ENCODE measurements at regions not wholly inside any gene's neighbourhood (a gene's known extent, or its start where the extent isn't known, plus 50 kb on each side); places are given as distances from the start of the nearest gene placed in this dataset.
"Not testable (repeated sequence)": the region's sequence is repeated elsewhere in the genome, so short reads cannot be mapped to it uniquely, and the experiment has no call there.

- ATAC-seq, result no peak
- ChIA-PET POLR2A (interaction anchor here (0.6 kb wide), 2 partner anchors 35 to 95 kb away, joined by 3 read pairs; no protein-coding TSS in a partner anchor), CTCF (interaction anchor here (0.9 kb wide), 1 partner anchor 10 kb away, joined by 3 read pairs; no protein-coding TSS in a partner anchor)
Observed at GRCh38 chr10:8159341-8160165, 105.1 kb downstream of the GATA3 start.

GRCh38 chr10:8163824-8164223, 109.3 kb downstream of the GATA3 start:
- FAIRE-seq, result no peak
- Histone ChIP-seq H3K27ac (no peak overlapping the region), H3K4me3 (no peak overlapping the region), H3K4me1 (no peaks in the 10 kb centered on the region; the same call in 2 of the 3 replicates), H3K9me3 (peaks cover 14% of the 10 kb centered on the region), H3K4me2 (no peak overlapping the region)
- WGBS (ENCODE audit: missing lambda C conversion rate), result 43% methylated on average over 2 of the region's 2 CpGs
- no peak for ATAC-seq
- ChIA-PET CTCF (interaction anchor here (1.0 kb wide), 1 partner anchor 88 kb away, joined by 3 read pairs; no protein-coding TSS in a partner anchor), POLR2A (no interaction called here)
- TF ChIP-seq MAX (IDR thresholded peaks at IDR 0.05), result no peak
- TF ChIP-seq CHD2 (IDR thresholded peaks at IDR 0.05; ENCODE audit: low read length, partially characterized antibody), result no peak
- TF ChIP-seq BHLHE40 (IDR thresholded peaks at IDR 0.05; ENCODE audit: low read depth, low read length), result no peak
- no peak for TF ChIP-seq CHD4 (IDR thresholded peaks at IDR 0.05; ENCODE audit: borderline replicate concordance)
- no peak for TF ChIP-seq TP53 (CRISPR knock-in tag; IDR thresholded peaks at IDR 0.05)
- TF ChIP-seq KDM1A (IDR thresholded peaks at IDR 0.05; ENCODE audit: low read depth), result no peak
- no peak for TF ChIP-seq PBX3 (IDR thresholded peaks at IDR 0.05)
- no peak for TF ChIP-seq SMC3 (IDR thresholded peaks at IDR 0.05)
- no peak for TF ChIP-seq PHF8 (IDR thresholded peaks at IDR 0.05; ENCODE audit: borderline replicate concordance, low read depth)
- TF ChIP-seq RAD21 (conservative IDR thresholded peaks at IDR 0.05 in 1 of 2, IDR thresholded peaks at IDR 0.05 in 1 of 2), result no peak
- no peak for TF ChIP-seq HES2 (IDR thresholded peaks at IDR 0.05)
- no peak for TF ChIP-seq EP300 (IDR thresholded peaks at IDR 0.05)
- TF ChIP-seq HOXB5 (CRISPR knock-in tag; IDR thresholded peaks at IDR 0.05), result no peak
- TF ChIP-seq HOXA7 (CRISPR knock-in tag; IDR thresholded peaks at IDR 0.05), result no peak
- no peak for TF ChIP-seq FOXS1 (CRISPR knock-in tag; IDR thresholded peaks at IDR 0.05)
- TF ChIP-seq BCL3 (IDR thresholded peaks at IDR 0.05), result no peak
- TF ChIP-seq KDM5A (IDR thresholded peaks at IDR 0.05), result no peak
- no peak for TF ChIP-seq NFE2L2 (conservative IDR thresholded peaks at IDR 0.05; ENCODE audit: low read length)
- TF ChIP-seq NR3C1 (IDR thresholded peaks at IDR 0.05), result no peak
- no peak for DNase-seq (ENCODE audit: low read depth in 1 of 2, low spot score in 1 of 2)

More at GRCh38 chr10:8159341-8160165, 105.1 kb downstream of the GATA3 start:
- Histone ChIP-seq H3K9me3 (no peaks in the 10 kb centered on the region), H3K4me1 (peaks cover 3% of the 10 kb centered on the region; the same call in 1 of the 3 replicates), H3K27ac (no peak overlapping the region), H3K4me3 (no peak overlapping the region), H3K4me2 (no peak overlapping the region; the same call in 2 of the 3 replicates)
- no peak for DNase-seq (ENCODE audit: low read depth in 1 of 2, low spot score in 1 of 2)
- no peak for FAIRE-seq
- WGBS (ENCODE audit: missing lambda C conversion rate), result 77% methylated on average over 9 of the region's 9 CpGs
- TF ChIP-seq CHD2 (IDR thresholded peaks at IDR 0.05; ENCODE audit: low read length, partially characterized antibody) (no peak), MAFK (IDR thresholded peaks at IDR 0.05; ENCODE audit: partially characterized antibody) (peak; percentile 12), ZC3H11A (IDR thresholded peaks at IDR 0.05) (no peak), ZNF302 (CRISPR knock-in tag; IDR thresholded peaks at IDR 0.05) (no peak)

- peaks cover 22% of the 10 kb centered on the region for H3K9me3 ChIP-seq
- CTCF ChIA-PET; DNase-seq (ENCODE audit: low read depth in 1 of 2, low spot score in 1 of 2); POLR2A ChIA-PET; H3K27ac ChIP-seq; FAIRE-seq; H3K4me2 ChIP-seq; H3K4me1 ChIP-seq; H3K4me3 ChIP-seq; ATAC-seq: not testable (repeated sequence)
- 91% methylated on average over 1 of the region's 1 CpG for WGBS (ENCODE audit: missing lambda C conversion rate)
Observed at GRCh38 chr10:8164640-8165039, 110.2 kb downstream of the GATA3 start.
